Stimulated activated CD8-positive, alpha-beta memory T cell treated with anti-CD3 and anti-CD28 coated beads, Interleukin-15, amount 100 ng/mL, for 48 hours (primary cell): ENCODE measurements at regions not wholly inside any gene's neighbourhood (a gene's known extent, or its start where the extent isn't known, plus 50 kb on each side); places are given as distances from the start of the nearest gene placed in this dataset.
"Not testable (repeated sequence)": the region's sequence is repeated elsewhere in the genome, so short reads cannot be mapped to it uniquely, and the experiment has no call there.

Source experiments
- DNase-seq, 2 donors: peaks; one replicate each; pipeline ENCODE4 v3.0.0-alpha.2; 2020; ENCODE audit warnings: low read depth in 2 of 2

DNA sequence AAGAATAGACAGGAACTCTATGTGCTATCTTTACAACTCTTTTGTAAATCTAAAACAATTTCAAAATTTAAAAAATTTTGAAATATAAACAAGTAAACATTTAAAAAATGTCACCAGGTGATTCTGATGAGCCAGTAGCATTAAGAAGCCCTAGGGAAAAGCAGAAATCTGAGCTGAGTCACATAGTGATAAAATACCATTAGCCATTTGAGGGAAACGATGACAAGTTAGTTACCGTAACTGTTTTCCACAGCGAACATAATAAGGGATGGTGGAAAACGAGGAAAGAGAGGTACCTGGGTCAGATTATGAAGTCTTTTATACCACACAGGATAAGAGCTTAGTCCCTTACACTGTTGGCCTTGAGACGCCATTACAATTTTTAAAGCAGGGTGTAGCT is 55.5 kb downstream of the PRR15 start:
- DNase-seq: no peak

DNA sequence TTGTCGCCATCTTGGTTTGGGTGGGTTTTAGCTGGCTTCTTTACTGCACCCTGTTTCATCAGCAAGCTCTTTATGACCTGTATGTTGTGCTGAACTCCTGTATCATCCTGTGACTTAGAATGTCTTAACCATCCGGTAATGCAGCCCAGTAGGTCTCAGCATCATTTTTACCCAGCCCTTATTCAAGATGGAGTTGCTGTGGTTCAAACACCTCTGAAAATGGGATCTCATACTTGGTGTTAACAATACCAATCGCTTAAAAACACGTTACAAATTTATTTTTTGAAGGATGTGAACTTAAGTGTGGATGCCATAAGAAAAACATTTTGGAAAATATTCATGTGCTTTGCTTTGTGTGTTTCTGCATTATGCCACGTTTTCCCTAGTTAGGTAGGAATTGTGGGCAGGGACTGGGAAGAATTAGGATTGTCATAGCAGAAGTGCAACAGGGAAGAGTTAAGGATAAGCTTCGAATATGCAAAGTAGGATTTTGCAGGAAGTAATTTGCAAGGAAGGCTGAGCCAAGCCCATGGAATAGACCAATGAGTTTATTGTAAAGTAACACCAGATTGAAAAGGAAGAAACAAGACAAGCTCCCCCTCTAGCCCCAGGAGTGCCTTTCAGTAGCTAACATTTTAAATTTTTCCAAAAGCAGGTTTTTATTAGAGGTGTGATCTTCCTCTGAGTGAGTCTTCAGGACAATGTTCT is 56.4 kb downstream of the PRR15 start:
- DNase-seq: no peak

DNA sequence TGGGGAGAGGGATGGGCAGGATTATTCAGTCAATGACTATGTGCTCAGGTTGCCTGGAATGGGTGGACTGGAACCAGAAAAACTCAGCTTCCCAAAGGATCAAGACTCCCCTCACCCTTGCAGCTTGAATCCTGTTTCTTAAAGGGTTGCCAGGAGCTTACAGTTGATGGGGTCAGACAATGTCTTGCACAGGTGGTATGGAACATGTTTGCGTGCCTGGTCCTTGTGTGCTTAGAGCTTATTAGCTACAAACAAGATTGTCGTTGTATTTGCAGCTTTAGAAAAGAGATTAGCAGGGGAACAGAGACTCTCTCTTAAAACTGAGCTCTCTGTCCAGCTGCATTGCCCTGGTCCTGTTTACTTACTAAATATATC is 56.9 kb downstream of the PRR15 start:
- DNase-seq: no peak

DNA sequence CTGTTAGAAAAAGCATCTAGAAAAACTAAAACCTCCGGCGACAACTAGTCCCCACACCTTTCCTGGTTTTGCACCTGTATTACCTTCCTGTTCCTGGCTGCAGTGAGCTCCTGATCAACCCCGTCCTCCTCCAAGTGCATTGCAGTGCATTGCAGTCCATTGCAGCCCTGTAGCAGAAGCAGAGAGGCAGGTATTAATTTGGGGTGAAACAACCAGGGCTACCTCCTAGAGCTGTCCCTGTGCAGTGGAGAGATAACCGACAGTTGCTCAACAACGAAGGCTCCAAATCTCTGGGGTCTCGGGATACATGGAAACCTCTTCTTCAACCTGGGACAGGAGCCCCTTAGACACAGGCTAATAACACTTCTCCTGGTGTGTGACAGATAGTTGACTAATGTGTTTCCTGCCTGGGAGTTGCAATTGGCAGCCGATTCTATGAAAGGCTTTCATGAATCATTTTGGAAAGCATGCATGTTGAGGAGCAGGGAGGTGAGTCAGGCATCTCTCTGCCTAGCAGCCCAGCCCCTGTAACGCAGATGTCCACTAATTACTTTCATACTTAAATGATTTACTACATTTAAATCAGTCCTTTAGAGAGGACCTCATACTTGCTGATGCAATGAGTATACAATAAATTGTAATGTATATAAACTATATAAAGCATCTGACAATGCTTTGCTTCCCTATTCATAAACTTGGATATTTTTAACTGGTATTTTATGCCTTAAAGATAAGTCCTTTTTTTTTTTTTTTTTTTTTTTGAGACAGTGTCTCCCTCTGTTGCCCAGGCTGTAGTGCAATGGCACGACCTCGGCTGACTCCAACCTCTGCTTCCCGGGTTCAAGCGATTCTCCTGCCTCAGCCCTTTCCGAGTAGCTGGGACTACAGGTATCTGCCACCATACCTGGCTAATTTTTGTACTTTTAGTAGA is 59.0 kb downstream of the PRR15 start:
- DNase-seq: no peak

DNA sequence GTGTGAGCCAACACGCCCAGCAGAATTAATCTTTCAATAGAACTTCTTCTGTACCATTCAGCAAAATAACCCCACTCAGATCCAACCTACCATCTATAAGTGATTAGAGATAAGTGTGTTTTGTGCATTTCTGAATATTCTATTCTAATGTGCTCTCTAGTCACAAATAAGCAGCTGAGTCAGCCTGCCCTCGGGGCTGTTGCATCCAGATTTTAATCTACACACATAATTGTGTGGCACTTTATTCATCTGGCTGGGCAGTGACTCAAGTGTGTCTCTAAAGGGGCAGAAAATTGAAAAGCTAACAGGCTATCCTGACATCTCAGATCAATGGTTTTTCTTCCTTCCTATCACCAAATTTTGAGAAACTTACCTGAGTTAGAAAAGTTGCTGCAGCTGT is 60.3 kb downstream of the PRR15 start:
- DNase-seq: no peak

DNA sequence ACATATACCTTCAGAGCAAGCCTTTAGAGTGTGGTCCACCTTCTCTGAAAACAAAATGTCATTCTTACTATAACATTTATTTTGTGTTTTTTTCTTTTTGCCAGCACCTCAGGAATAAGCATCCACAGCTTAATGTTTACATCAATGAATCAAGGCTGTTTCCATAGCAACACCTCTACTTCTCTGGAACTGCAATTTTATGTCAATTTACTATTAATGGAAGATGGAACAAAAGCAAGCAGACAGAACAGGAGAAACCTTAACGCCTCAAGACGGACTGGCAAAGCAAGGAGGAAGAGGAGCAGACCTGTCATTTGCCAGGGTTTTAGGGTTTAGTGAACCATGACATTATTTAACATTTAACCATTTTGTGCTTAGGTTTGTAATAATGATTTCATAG is 63.1 kb downstream of the PRR15 start:
- DNase-seq: no peak

DNA sequence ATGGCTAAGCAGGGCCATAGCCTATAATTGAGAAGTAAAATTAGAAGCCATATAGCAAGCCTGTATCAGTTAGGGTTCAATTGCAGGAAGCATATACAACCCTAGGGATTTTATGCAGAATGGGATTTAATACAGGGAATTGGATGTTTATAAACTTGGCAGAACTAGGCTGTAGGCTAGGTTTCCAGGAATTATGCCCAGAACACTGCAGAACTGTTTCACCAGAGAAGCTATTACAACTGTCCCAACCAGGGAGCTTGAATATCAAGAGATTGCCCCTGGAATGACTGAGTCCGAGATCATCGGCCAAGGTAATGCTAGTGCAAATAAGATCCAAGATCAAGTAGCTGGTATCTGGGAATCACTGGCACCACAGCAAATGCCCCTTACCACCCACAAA is 64.0 kb downstream of the PRR15 start:
- no peak for DNase-seq

DNA sequence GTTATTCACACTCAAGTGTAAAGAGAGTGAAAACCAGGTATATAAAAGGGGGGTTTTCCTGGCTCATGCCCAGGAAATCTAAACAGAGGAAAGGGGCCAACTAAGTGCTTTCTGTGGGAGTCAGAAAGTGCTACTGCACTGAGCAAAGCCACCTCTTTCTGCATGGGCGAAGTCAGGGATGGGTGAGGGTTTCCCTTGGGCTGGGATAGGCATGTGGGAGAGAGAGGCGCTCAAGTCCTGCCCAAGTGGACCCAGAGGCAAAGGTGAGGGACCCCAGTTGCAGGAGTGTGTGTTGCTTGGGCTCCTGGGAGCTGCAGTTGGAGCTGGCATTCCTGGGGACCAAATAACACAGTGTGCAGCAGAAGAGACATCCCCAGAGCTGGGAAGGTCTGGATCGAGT is 65.9 kb downstream of the PRR15 start:
- no peak for DNase-seq

DNA sequence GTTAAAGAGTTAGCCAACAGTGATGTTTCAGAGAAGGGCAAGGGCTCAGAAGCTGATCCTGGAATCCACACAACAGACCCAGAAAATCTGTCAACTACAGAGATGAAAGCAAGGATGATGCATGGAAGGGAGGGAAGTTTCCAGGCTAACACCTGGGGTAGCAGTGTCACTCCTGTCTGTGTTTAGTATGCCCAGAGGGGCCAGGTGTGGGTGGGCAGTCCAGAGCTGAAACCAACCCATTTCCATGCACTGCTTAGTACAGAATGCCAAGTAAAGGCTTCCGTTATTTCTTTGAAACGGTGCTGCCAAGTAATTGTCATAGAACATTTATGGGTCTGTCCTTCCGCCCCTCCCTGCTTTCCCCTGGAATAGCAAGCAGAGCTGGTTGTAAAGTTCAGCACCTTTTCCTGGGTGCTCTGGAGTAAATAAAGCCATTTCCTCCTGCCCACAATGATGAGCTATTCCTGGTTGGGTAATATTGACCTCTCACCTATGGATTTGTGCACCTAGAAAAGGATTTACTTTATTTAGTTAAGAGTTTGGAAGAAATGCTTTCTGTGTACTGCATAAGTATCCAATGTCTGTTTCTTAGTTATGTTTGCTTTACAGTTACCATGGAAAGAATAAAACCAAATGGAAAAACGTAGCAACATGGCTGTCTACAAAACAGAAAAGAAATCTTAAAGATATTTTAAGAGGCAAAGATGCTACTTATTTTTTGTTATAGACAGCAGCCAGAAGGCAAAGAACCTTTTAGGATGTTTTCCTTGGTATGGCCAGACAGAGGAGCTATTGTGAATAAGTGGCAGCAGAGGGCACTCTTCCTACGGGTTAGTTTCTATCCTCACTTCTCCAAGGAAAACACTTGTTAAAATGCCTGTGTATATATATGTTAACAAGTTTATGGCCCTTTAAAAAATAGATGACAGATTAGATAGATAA is 71.7 kb downstream of the PRR15 start:
- DNase-seq: not testable (repeated sequence)

DNA sequence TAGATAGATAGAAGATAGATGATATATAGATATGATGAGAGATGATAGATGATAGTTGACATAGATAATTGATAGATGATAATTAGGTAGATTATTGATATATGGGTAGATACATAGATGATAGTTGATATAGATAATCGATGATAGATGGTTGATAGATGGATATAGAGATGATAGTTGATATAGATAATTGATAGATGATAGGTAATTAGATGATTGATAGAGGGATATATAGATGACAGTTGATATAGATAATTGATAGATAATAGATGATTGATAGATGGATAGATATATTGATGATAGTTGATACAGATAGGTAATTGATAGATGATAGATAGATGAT is 72.3 kb downstream of the PRR15 start:
- DNase-seq: no peak

DNA sequence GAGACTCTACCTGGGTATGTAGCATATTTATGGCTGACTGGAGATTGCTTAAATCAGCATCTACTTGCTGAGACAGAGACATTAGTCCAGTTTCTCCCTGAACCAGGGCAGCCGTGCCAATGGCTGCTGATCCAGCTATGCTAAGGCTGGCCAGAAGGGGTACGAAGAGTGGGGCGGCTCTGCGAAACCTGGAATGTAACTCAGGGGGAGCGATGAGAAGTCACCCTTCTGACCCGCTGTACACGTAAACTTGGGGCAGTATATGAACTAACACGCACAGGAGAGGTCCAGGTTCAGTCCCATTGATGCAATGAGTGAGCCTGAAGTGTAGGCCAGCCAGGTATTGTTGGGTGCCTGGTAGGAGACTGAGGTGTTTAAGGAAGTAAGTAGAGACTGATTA is 73.7 kb downstream of the PRR15 start:
- no peak for DNase-seq

DNA sequence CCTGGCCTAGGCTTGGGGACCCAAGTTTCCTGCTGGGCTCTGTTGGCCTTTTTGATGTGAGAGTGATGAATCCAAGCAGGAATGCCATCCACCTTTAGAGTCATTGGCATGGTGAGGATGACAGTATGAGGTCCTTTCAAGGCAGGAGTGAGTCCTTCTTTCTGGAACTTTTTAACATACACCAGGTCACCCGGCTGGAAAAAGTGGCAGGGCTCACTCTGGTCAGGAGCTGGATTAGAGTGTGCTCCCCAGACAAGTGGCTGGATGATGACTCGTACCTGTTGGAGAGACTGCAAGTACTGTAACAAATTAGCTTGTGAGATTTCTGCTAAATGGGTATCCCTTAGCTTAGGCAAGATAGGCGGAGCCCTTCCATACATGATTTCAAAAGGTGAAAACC is 75.2 kb downstream of the PRR15 start:
- DNase-seq: not testable (repeated sequence)

DNA sequence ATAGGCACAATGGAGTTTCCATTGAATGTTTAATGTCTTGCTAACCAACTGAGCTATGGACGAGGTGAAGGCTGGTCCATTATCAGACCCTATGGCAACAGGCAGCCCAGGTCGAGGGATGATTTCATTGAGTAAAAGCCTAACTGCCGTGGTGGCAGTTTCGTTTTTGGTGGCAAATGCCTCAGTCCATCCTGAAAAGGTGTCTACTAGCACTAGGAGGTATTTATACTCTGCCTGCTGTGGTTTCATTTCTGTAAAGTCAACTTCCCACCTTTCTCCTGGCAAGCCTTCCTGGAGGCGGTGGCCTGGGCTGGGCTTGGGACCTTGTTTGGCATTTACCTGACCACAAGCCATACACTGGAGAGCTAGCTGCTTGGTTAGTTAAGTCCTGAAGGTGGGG is 75.8 kb downstream of the PRR15 start:
- no peak for DNase-seq

DNA sequence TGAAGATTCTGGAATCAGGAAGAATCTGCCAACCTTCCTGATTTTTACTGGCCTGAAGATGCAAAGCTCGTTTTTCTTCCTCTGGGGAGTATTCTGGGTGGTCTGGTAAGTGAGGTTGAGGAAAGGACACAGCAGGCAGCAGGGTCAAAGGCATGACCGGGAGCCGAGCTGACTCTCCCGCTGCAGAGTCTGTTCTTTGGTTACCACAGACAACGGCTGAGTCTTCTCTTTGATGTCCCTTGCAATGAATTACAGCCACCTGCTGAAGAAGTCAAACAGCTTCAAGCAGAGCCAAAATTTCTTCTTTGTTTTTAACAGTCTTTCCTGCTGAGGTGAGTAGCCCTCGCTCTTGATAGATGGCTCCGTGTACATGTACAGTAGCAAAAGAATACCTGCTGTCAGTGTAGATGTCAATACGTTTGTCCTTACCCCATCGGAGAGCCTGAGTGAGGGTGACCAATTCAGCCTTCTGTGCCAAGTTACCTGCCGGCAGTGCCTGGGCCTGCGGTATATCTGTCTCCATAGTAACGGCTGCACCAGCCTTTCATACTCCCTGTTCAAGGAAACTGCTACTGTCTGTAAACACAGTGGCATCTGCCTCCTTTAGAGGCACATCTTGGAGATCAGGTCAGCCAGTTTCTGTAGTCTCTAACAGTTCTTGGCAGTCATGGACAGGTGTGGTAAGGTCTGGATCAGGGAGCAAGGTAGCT is 76.4 kb downstream of the PRR15 start:
- DNase-seq: no peak

DNA sequence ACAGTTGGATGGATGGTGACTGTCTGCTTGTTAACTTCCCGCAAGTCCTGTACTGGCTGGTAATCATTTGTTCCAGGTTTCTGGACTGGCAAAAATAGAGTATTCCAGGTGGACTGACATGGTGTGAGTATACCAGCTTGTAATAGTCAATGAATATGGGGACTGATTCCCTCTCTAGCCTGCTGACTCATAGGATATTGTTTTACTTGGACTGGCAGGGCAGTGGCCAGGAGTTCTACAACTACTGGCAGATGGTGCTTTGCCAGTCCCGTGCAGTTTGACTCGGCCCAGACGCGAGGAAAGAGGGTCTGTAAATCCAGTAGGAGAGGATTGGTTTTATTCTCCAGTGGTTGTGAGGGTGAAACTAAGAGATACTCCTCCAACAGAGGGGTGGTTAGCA is 78.0 kb downstream of the PRR15 start:
- DNase-seq: no peak

DNA sequence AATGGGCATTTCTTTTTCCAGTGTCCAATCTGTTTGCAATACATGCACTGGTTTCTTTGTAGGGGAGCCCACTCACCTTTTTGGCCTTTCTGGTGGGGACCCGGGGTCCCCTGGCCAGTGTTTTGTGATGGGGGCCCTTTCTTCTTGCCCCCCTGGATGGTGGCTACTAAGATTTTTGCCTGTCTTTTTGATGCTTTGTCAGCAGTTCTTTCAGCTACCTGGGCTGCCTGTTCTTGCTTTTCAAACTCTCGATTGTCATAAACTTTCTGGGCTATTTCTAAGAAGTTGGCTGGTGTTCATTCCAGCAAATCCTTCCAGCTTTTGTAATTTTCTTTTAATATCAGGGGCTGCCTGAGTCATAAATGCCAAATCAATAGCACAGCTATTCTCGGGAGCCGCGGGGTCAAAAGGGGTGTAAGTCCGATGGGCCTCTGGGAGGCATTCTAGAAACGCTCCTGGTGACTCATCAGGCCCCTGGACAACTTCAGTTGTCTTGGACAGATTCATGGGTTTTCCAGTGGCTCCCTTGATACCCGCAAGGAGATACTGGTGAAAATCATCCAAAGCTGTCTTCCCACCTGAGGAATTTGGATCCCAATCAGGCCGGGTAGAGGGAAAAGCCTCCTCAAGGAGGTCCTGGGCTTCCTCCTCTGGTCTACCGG is 79.0 kb downstream of the PRR15 start:
- DNase-seq: no peak

DNA sequence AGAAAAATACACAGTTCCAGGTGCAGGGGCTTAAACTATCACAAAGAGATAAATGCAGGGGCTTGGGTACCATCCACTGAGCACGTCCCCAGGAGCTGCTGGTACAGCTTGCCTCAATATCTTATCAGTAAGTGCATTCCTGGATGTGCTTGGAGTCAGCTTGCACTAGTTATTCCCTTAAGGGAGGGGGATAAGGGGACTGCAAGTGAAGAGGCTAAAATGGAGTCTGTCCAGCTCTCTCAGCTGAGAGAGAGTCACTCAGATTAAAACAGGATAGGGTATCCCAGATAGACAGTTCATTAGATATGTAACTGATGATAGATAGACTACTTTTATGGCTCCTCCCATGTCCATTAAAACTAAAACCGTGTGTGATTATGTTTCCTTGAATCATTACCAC is 82.5 kb downstream of the PRR15 start:
- not testable (repeated sequence) for DNase-seq

DNA sequence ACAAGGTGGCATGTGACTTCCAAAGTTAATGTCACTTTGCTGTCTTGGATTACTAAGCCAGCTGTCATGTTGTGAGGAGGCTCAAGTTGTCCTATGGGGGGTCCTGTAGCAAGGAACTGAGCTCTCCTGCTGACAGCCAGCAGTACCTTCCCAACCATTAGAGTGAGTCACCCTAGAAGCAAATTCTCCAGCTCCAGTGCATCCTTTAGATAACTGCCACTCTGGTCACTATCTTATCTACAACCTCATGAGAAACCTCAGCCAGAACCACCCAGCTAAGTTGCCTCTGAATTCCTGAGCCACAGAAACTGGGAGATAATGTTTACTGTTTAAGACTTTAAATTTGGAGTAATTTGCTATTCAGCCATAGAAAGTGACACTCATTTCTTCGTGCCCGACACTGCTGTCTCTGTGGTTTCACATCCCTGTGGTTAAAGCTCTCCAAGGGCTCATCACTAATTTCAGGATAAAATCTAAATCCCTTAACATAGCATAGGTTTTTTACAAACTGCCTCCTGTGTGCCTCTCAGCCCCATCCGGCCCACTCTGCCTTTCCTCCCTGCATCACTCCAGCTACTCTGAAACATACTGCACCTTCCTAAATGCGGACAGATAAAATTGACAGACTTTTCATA is 83.5 kb downstream of the PRR15 start:
- no peak for DNase-seq

DNA sequence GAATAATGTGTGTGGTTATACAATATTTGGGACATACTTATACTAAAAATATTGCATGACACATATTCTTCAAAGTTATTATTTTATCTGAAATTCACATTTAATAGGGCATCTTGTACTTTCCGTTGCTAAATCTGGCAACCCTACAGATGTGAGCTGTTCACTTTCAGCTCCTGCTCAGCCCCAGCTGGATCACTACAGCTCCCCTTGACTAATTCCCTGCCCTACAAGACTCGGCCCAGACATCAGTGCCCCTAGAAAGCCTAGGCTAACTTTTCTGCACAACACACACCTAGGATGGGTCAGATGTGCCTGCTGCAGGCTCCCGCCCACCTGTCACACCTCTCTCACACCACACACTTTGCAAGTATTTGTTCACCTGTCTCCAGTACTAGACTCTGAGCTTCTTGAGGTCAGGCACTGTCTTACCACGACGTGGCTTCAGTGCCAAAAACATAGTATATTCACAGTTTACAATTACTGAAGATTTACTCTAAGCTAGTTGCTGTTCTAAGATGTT is 84.1 kb downstream of the PRR15 start:
- DNase-seq: not testable (repeated sequence)

DNA sequence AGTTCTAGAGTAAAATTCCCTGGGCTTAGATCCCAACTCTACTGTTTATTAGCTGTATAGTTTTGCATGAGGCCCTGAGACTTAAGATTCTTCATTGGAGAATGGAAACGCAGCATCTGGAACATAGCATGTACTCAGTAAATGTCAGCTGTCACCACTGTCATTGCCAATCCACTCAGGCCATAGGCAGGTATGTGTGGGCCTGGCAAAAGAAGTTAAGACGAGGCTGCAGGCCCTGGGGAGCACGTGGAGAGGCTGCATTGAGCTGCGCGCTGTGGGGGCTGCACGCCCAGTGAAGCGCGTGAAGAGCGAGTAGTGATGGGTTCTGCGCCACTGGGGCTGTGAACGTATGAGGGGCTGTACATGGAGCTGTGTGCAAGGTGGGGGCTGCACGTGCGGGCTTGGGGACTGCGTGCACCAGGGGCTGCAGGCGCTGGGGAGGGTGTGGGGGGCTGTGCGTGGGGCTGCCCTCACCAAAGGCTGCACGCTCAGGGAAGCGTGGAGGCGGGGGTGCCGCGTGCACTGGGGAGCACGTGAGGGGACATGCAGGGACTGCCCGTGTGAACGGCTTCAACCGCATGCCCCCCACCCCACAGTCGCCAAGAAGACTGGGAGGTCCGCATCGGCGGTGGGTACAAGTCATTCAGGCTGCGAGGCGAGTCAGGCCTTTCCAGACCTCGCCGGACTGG is 85.5 kb downstream of the PRR15 start:
- DNase-seq: no peak
